ENCODE measurements at regions not wholly inside any gene's neighbourhood (a gene's known extent, or its start where the extent isn't known, plus 50 kb on each side); places are given as distances from the start of the nearest gene placed in this dataset.

DNA sequence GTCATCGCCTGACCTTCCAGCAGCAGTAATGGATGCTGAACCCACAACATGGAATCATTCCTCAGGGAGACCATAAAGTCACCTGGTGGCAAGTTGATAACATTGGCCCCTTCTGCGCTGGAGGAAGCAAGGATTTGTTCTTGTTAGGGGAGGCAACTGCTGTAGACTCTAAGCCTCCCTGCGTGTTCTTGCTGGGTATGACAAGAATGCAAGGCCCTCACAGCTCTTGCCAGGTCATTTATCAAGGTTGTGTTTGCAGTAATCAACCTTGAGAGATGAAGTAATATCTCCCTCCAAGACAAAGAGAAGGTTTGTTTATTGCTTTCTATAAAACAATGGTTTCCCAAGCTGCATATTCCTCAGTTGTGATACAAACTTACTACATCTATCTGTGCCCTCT, 80.9 kb downstream of the PERP start (continued):
- TF ChIP-seq JUNB (IDR thresholded peaks at IDR 0.05; ENCODE audit: unreplicated experiment) (no peak), EZH2phosphoT487 (IDR thresholded peaks at IDR 0.05; ENCODE audit: unreplicated experiment) (no peak), POLR2AphosphoS5 (IDR thresholded peaks at IDR 0.05; ENCODE audit: low read depth) (no peak), ZNF114 (CRISPR knock-in tag; IDR thresholded peaks at IDR 0.05) (no peak)
- TF ChIP-seq, protein P1, sequence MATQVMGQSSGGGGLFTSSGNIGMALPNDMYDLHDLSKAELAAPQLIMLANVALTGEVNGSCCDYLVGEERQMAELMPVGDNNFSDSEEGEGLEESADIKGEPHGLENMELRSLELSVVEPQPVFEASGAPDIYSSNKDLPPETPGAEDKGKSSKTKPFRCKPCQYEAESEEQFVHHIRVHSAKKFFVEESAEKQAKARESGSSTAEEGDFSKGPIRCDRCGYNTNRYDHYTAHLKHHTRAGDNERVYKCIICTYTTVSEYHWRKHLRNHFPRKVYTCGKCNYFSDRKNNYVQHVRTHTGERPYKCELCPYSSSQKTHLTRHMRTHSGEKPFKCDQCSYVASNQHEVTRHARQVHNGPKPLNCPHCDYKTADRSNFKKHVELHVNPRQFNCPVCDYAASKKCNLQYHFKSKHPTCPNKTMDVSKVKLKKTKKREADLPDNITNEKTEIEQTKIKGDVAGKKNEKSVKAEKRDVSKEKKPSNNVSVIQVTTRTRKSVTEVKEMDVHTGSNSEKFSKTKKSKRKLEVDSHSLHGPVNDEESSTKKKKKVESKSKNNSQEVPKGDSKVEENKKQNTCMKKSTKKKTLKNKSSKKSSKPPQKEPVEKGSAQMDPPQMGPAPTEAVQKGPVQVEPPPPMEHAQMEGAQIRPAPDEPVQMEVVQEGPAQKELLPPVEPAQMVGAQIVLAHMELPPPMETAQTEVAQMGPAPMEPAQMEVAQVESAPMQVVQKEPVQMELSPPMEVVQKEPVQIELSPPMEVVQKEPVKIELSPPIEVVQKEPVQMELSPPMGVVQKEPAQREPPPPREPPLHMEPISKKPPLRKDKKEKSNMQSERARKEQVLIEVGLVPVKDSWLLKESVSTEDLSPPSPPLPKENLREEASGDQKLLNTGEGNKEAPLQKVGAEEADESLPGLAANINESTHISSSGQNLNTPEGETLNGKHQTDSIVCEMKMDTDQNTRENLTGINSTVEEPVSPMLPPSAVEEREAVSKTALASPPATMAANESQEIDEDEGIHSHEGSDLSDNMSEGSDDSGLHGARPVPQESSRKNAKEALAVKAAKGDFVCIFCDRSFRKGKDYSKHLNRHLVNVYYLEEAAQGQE (IDR thresholded peaks at IDR 0.05; ENCODE audit: unreplicated experiment): no peak
- TF ChIP-seq, protein P2, sequence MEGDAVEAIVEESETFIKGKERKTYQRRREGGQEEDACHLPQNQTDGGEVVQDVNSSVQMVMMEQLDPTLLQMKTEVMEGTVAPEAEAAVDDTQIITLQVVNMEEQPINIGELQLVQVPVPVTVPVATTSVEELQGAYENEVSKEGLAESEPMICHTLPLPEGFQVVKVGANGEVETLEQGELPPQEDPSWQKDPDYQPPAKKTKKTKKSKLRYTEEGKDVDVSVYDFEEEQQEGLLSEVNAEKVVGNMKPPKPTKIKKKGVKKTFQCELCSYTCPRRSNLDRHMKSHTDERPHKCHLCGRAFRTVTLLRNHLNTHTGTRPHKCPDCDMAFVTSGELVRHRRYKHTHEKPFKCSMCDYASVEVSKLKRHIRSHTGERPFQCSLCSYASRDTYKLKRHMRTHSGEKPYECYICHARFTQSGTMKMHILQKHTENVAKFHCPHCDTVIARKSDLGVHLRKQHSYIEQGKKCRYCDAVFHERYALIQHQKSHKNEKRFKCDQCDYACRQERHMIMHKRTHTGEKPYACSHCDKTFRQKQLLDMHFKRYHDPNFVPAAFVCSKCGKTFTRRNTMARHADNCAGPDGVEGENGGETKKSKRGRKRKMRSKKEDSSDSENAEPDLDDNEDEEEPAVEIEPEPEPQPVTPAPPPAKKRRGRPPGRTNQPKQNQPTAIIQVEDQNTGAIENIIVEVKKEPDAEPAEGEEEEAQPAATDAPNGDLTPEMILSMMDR (conservative IDR thresholded peaks at IDR 0.05; ENCODE audit: low read depth in 2 of 2): no peak

DNA sequence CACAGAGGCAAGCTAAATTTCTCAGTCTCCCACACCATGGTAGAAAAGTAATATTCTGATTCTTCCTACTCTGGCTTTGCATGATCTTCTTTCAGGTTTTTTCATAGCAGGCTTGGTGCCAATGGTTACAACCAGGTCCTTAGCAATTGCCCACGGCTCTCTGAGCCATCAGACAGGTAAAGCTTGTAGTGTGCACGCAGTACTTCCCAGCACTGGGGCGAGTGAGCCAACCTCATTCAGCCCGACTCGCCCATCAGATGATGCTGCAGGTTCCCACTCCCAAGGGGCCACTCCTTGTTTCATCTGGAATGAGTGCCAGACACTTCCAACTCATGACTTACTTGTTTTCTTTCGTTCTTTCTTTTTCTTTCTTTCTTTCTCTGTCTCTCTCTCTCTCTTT, 78.3 kb downstream of the PERP start:
- ATAC-seq: no peak
- H3K9me2 ChIP-seq (ENCODE audit: insufficient read depth): peaks cover 4% of the 10 kb centered on the region; the same call in 1 of the 2 replicates

More for the DNA sequence above, 78.3 kb downstream of the PERP start:
- DNase-seq (ENCODE audit: low spot score): no peak
- Histone ChIP-seq H3K79me2 (replicated peaks; ENCODE audit: insufficient read depth) (no peaks in the 10 kb centered on the region), H3K36me3 (ENCODE audit: insufficient read depth) (no peaks in the 10 kb centered on the region), H3K27me3 (ENCODE audit: insufficient read depth) (no peaks in the 10 kb centered on the region), H3K4me1 (ENCODE audit: insufficient read depth) (no peaks in the 10 kb centered on the region), H2AFZ (no peak overlapping the region), H3K27ac (ENCODE audit: low read depth) (no peak overlapping the region), H3K4me2 (no peak overlapping the region), H3K4me3 (no peak overlapping the region), H3F3A (replicated peaks; ENCODE audit: low read depth) (no peaks in the 10 kb centered on the region), H4K20me1 (replicated peaks; ENCODE audit: insufficient read depth) (no peaks in the 10 kb centered on the region)
- H3K4me1 Mint-ChIP-seq: no peaks in the 10 kb centered on the region
- H3K27me3 Mint-ChIP-seq (ENCODE audit: insufficient read depth, low read depth, poor library complexity): peaks cover under 1% of the 10 kb centered on the region
- no peaks in the 10 kb centered on the region for H3K9me3 Mint-ChIP-seq
- no peak overlapping the region for H3K4me3 Mint-ChIP-seq
- TF ChIP-seq EZH2phosphoT487 (IDR thresholded peaks at IDR 0.05; ENCODE audit: unreplicated experiment): no peak
- no peak for TF ChIP-seq CREB1 (CRISPR knock-in tag; IDR thresholded peaks at IDR 0.05; ENCODE audit: low read depth)
- no peak for TF ChIP-seq ZNF114 (CRISPR knock-in tag; IDR thresholded peaks at IDR 0.05)
- TF ChIP-seq, protein P3, sequence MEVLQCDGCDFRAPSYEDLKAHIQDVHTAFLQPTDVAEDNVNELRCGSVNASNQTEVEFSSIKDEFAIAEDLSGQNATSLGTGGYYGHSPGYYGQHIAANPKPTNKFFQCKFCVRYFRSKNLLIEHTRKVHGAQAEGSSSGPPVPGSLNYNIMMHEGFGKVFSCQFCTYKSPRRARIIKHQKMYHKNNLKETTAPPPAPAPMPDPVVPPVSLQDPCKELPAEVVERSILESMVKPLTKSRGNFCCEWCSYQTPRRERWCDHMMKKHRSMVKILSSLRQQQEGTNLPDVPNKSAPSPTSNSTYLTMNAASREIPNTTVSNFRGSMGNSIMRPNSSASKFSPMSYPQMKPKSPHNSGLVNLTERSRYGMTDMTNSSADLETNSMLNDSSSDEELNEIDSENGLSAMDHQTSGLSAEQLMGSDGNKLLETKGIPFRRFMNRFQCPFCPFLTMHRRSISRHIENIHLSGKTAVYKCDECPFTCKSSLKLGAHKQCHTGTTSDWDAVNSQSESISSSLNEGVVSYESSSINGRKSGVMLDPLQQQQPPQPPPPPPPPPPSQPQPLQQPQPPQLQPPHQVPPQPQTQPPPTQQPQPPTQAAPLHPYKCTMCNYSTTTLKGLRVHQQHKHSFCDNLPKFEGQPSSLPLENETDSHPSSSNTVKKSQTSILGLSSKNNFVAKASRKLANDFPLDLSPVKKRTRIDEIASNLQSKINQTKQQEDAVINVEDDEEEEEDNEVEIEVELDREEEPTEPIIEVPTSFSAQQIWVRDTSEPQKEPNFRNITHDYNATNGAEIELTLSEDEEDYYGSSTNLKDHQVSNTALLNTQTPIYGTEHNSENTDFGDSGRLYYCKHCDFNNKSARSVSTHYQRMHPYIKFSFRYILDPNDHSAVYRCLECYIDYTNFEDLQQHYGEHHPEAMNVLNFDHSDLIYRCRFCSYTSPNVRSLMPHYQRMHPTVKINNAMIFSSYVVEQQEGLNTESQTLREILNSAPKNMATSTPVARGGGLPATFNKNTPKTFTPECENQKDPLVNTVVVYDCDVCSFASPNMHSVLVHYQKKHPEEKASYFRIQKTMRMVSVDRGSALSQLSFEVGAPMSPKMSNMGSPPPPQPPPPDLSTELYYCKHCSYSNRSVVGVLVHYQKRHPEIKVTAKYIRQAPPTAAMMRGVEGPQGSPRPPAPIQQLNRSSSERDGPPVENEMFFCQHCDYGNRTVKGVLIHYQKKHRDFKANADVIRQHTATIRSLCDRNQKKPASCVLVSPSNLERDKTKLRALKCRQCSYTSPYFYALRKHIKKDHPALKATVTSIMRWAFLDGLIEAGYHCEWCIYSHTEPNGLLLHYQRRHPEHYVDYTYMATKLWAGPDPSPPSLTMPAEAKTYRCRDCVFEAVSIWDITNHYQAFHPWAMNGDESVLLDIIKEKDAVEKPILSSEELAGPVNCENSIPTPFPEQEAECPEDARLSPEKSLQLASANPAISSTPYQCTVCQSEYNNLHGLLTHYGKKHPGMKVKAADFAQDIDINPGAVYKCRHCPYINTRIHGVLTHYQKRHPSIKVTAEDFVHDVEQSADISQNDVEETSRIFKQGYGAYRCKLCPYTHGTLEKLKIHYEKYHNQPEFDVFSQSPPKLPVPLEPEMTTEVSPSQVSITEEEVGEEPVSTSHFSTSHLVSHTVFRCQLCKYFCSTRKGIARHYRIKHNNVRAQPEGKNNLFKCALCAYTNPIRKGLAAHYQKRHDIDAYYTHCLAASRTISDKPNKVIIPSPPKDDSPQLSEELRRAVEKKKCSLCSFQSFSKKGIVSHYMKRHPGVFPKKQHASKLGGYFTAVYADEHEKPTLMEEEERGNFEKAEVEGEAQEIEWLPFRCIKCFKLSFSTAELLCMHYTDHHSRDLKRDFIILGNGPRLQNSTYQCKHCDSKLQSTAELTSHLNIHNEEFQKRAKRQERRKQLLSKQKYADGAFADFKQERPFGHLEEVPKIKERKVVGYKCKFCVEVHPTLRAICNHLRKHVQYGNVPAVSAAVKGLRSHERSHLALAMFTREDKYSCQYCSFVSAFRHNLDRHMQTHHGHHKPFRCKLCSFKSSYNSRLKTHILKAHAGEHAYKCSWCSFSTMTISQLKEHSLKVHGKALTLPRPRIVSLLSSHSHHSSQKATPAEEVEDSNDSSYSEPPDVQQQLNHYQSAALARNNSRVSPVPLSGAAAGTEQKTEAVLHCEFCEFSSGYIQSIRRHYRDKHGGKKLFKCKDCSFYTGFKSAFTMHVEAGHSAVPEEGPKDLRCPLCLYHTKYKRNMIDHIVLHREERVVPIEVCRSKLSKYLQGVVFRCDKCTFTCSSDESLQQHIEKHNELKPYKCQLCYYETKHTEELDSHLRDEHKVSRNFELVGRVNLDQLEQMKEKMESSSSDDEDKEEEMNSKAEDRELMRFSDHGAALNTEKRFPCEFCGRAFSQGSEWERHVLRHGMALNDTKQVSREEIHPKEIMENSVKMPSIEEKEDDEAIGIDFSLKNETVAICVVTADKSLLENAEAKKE (CRISPR knock-in tag; IDR thresholded peaks at IDR 0.05): no peak
- TF ChIP-seq, protein P4, sequence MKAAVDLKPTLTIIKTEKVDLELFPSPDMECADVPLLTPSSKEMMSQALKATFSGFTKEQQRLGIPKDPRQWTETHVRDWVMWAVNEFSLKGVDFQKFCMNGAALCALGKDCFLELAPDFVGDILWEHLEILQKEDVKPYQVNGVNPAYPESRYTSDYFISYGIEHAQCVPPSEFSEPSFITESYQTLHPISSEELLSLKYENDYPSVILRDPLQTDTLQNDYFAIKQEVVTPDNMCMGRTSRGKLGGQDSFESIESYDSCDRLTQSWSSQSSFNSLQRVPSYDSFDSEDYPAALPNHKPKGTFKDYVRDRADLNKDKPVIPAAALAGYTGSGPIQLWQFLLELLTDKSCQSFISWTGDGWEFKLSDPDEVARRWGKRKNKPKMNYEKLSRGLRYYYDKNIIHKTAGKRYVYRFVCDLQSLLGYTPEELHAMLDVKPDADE (IDR thresholded peaks at IDR 0.05): no peak
- H3K27ac Mint-ChIP-seq: no peak overlapping the region
- H3K36me3 Mint-ChIP-seq (ENCODE audit: low read depth): no peaks in the 10 kb centered on the region
